IPS-15b (cell line): ENCODE measurements at regions not wholly inside any gene's neighbourhood (a gene's known extent, or its start where the extent isn't known, plus 50 kb on each side); places are given as distances from the start of the nearest gene placed in this dataset.

ENCODE experiments used
- H3K27me3 ChIP-seq: one replicate; pipeline ENCODE4 v1.6.1; 2013; ENCODE audit warnings: low read length; ENCODE audit not compliant: control insufficient read depth, insufficient read depth
- H3K36me3 ChIP-seq: one replicate; pipeline ENCODE4 v1.6.1; 2013; ENCODE audit warnings: low read length; ENCODE audit not compliant: control insufficient read depth, insufficient read depth
- H3K4me1 ChIP-seq: one replicate; pipeline ENCODE4 v1.6.1; 2013; ENCODE audit warnings: mild to moderate bottlenecking, low read length; ENCODE audit not compliant: control insufficient read depth, insufficient read depth
- H3K4me3 ChIP-seq: one replicate; pipeline ENCODE4 v1.5.1; 2013; ENCODE audit warnings: low read depth, low read length
- H3K9ac ChIP-seq: one replicate; pipeline ENCODE4 v1.6.1; 2013; ENCODE audit warnings: low read depth, mild to moderate bottlenecking, low read length
- H3K9me3 ChIP-seq: one replicate; pipeline ENCODE4 v1.6.1; 2013; ENCODE audit warnings: mild to moderate bottlenecking, low read length; ENCODE audit not compliant: control insufficient read depth, insufficient read depth

DNA sequence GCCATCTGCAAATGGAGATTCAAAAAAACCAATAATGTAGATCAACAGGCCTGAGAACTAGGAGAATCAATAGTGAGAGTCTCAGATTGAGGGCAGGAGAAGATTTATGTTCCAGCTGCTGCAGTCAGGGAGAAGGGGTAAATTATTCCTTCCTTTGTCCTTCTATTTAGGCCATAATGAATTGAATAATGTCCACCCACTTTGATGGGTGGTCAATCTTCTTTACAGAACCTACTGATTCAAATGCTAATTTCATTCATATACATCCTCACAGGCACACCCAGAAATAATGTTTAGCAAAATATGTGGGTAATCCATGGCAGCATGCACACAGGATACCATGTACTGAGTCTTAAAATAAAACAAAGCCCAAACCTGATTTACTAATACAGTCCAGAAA is 695.3 kb upstream of the REG3G start:
- peaks cover 10% of the 10 kb centered on the region for H3K4me1 ChIP-seq
- no peak overlapping the region for H3K4me3 ChIP-seq
- no peaks in the 10 kb centered on the region for H3K9me3 ChIP-seq
- H3K9ac ChIP-seq: no peak overlapping the region
- no peaks in the 10 kb centered on the region for H3K36me3 ChIP-seq
- no peaks in the 10 kb centered on the region for H3K27me3 ChIP-seq

DNA sequence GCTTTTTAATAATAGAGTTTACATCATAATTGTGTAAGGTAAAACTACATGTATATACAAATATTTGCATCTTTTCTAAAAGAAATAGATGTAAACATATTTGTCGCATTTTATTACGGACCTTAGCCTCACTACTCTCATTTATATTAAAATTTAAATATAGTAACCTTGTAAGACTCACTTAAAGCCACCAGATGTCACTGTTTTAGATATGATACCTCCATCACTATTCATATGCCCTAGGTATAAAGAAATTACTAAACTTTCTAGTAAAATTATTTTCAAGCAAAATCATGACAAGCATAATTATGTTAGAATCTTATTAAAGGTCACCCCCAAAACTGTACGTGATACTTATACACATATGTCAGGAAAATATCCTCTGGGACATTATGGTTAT is 674.3 kb upstream of the REG3G start:
- Histone ChIP-seq H3K9ac (no peak overlapping the region), H3K27me3 (no peaks in the 10 kb centered on the region), H3K4me3 (no peak overlapping the region), H3K36me3 (no peaks in the 10 kb centered on the region), H3K4me1 (peaks cover 2% of the 10 kb centered on the region), H3K9me3 (no peaks in the 10 kb centered on the region)

DNA sequence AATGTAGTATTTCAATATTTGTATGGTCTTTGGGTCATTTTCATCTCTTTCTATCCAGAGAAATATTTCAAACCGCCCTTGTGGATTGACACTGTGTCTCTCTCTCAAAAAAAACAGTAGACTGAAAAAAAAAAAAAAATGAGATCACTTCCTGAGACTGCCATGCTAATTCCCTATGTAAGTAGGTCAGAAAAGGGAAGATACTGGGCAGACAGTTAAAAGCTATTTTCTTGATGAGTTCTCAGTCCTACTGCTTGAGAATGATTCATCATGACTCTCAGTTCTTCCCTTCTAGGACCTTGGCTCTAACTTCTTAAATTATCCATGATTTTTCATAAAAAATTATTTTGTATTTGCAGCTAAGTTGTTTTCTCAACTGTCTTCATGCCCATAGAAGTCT is 672.3 kb upstream of the REG3G start:
- Histone ChIP-seq H3K36me3 (no peaks in the 10 kb centered on the region), H3K27me3 (no peaks in the 10 kb centered on the region), H3K9me3 (no peaks in the 10 kb centered on the region), H3K9ac (no peak overlapping the region), H3K4me3 (no peak overlapping the region), H3K4me1 (peaks cover 6% of the 10 kb centered on the region)

DNA sequence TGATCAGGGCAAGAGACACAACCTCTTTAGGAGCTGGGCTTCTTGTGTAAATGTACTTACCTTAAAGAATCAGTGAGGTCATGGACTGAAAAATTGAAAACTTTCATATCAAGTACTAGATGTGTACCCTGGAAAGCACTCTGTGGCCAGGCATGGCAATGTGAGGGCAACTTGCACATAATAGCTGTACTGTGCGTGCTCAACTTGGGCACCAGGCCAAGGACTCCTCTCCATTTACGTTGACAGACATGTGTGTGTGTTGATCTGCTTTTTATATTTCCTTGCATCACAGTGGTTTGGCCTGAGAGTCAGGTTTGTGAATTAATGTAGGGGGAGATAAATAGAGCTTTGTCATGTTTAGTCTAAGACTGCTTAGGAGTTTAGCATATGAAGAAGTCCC is 669.5 kb upstream of the REG3G start:
- Histone ChIP-seq H3K27me3 (no peaks in the 10 kb centered on the region), H3K4me1 (peaks cover 6% of the 10 kb centered on the region), H3K9me3 (no peaks in the 10 kb centered on the region), H3K9ac (no peak overlapping the region), H3K36me3 (no peaks in the 10 kb centered on the region), H3K4me3 (no peak overlapping the region)

DNA sequence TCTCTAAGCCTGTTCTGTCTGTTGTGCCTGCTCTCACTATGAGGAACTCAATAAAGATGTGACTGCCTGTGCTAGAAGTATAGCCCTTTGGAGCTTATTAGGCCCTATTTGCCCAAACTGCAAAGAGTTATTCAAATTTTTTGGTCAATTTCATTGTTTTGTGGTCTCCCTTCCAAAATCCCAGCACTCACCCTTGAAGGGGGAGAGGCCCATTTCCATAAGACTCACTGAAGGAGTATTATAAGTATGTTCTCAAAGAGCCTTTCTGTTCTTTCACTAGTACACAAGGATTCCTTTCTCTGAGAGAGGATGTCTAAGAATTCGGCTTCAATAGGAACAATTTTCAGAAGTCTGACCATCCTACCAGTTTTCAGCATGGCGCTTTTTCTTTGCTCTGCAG is 641.9 kb upstream of the REG3G start:
- Histone ChIP-seq H3K9me3 (no peaks in the 10 kb centered on the region), H3K4me3 (no peak overlapping the region), H3K36me3 (no peaks in the 10 kb centered on the region), H3K27me3 (no peaks in the 10 kb centered on the region), H3K4me1 (no peaks in the 10 kb centered on the region), H3K9ac (no peak overlapping the region)

DNA sequence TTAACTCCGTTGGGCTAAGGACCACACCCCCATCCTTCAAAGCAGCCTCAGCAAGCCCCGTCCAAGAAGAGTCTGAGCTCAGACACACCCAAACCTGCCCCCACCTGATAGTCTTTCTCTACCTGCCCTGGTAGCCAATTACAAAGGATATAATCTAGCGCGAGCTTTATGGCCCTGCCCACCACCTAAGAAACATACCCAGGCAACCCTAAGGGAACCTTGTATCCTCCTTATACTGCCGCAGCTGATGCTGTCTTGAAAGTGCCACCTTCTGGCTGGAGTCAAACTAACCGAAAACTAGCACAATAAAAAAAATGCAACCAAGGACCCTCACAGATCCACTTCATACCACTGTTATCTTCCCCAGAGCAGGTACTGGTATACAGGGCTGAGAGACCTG is 628.3 kb upstream of the REG3G start:
- Histone ChIP-seq H3K4me3 (no peak overlapping the region), H3K9me3 (no peaks in the 10 kb centered on the region), H3K27me3 (no peaks in the 10 kb centered on the region)

DNA sequence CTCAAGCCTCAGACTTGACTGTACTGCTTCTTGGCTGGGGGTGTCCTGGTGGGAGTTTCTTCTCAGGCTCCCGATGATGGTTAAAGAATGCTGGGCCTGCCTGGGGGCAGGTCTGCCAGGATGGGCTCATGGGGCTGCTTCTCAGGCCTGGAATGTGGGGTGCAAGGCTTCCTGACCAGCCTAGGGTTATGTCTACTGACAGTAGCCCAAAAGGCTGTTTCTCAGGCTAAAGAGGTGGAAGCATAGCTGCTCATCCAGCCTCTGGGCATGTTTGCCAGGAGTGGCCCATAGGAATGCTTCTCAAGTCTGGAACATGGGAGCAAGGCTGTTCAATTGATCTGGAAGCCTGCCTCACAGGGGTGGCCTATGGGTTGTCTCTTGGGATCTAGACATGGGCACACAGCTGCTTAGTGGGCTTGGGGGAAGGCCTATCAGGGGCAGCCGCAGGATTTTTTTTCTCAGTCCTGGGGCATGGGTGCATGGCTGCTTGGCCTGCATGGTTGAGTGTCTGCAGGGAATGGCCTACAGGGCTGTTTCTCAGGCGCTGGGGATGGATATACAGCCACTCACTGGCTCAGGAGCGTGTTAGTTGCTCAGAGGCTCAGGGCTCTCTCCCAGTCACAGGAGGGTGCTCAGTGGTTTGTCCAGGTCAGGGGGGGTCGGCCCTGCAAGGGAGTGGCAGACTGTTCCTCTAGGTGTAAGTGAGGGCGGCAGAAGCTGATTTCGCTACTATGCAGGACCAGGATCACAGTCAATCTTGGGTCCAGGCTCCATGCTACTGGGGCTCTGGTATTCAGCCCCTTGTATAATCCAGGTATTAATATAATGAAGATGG is 617.3 kb upstream of the REG3G start:
- Histone ChIP-seq H3K4me3 (no peak overlapping the region), H3K36me3 (no peaks in the 10 kb centered on the region), H3K9me3 (no peaks in the 10 kb centered on the region), H3K4me1 (no peaks in the 10 kb centered on the region), H3K9ac (no peak overlapping the region), H3K27me3 (no peaks in the 10 kb centered on the region)

More for the DNA sequence above, 628.3 kb upstream of the REG3G start:
- Histone ChIP-seq H3K4me1 (no peaks in the 10 kb centered on the region), H3K36me3 (no peaks in the 10 kb centered on the region), H3K9ac (no peak overlapping the region)

DNA sequence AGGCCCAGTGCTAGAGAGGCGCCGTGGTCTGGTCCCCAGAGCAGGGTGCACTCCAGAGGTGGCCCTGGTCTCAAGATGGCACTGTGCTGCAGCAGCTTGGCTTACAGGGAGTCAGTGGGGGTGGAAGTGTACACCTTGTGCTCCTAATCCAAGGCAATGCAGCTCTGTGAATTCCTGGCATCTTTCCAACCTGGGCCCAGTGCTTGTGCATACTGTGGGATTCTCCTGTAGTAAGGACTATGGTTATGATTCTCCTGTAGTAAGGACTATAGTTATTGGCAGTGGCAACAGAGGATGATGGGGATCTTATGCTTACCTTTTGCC is 616.7 kb upstream of the REG3G start:
- Histone ChIP-seq H3K4me1 (no peaks in the 10 kb centered on the region), H3K9me3 (no peaks in the 10 kb centered on the region), H3K9ac (no peak overlapping the region), H3K27me3 (no peaks in the 10 kb centered on the region), H3K4me3 (no peak overlapping the region), H3K36me3 (no peaks in the 10 kb centered on the region)

DNA sequence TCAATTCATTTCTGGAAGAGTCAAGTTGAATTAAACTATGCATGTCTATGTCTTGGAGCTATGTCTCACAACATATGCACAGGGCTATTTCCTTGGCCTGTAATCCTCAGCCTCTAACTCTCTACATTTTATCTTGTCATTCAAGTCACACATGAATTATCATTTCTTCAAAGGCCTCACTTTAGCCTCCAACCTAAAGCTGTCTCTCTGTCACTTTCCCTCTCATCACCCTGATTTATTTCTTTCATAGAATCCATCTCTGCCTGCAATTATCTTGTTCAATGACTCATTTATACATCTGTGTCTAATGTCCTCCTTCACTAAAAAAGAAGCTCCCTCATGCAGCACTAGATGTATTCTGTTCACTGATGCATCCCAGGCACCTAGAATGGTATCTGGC is 614.2 kb upstream of the REG3G start:
- H3K36me3 ChIP-seq: no peaks in the 10 kb centered on the region

DNA sequence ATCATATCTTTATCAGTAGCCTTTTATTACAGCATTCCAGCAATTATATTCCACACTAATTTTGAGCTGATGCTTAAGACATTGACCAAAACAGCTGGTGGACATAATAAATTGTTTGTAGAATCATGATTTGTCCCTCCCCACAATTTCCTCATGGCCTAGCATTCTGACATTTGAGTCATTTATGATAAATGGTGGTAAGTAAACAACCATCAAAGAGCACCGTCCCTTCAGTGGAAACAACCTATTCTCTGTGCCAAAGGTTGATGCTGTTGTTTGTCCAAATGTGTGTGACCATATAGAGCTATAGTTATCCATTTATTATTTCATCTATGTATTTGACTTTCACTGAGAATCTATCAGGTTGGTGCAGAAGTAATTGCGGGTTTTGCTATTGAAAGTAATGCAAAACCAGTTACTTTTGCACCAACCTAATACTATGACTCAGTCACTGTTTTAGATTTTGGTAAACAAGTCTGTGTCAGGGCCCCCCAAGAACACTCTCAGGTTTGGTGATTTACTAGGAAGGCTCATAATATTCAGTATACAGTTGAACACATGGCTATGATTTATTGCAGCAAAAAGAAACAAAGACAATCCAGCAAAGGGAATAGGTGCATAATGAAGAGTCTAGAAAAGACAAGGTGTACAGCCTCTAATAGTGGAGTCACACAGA is 608.7 kb upstream of the REG3G start:
- no peak overlapping the region for H3K4me3 ChIP-seq
- no peaks in the 10 kb centered on the region for H3K9me3 ChIP-seq
- H3K9ac ChIP-seq: no peak overlapping the region
- no peaks in the 10 kb centered on the region for H3K36me3 ChIP-seq
- no peaks in the 10 kb centered on the region for H3K27me3 ChIP-seq
- no peaks in the 10 kb centered on the region for H3K4me1 ChIP-seq

More for the DNA sequence above, 614.2 kb upstream of the REG3G start:
- Histone ChIP-seq H3K9ac (no peak overlapping the region), H3K27me3 (no peaks in the 10 kb centered on the region), H3K4me3 (no peak overlapping the region), H3K4me1 (no peaks in the 10 kb centered on the region), H3K9me3 (no peaks in the 10 kb centered on the region)

DNA sequence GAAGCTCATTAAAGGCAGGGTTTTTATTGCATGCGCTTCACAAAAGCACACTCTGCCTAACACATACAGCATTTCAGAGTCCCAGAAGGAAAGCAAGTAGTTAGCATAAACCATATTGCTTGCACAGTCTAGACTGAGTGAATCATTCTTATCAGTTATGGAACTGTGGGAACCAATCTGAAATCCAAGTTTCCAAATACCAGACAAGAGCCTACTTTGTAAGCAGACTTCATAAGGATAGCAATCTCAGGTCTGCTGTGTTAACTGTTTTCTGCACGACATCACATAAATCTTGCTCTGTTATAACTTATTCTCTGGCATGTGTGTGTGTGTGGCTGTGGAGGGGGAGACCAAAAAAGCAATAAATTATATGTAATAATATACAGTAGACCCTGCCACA is 608.1 kb upstream of the REG3G start:
- Histone ChIP-seq H3K36me3 (no peaks in the 10 kb centered on the region), H3K9me3 (no peaks in the 10 kb centered on the region), H3K4me3 (no peak overlapping the region), H3K4me1 (no peaks in the 10 kb centered on the region), H3K27me3 (no peaks in the 10 kb centered on the region), H3K9ac (no peak overlapping the region)

DNA sequence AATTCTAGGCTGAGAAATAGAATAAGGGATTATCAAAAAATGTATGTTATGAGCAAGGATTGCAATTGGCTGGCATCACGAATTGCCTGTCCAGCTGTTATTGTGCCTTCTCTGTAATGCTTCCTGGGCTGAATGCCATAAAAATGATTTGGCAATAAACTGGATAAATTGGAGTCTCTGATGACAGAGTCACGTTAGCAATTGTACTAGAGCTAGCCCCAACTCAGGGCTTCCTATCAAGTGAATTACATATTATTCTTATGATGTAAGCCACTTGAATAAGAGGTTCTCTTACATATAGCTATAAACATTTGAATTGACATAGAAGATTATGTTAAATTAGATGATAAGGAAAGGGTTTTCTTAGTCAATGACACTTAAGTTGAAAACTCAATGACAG is 607.5 kb upstream of the REG3G start:
- Histone ChIP-seq H3K9me3 (no peaks in the 10 kb centered on the region), H3K27me3 (no peaks in the 10 kb centered on the region), H3K4me1 (no peaks in the 10 kb centered on the region), H3K36me3 (no peaks in the 10 kb centered on the region), H3K4me3 (no peak overlapping the region), H3K9ac (no peak overlapping the region)
